ENCODE measurements at regions not wholly inside any gene's neighbourhood (a gene's known extent, or its start where the extent isn't known, plus 50 kb on each side); places are given as distances from the start of the nearest gene placed in this dataset.

GRCh38 chr5:81855591-81855990 lies 104.7 kb upstream of the SSBP2 start:
- TF ChIP-seq CTCF (IDR thresholded peaks at IDR 0.05) (no peak), POLR2A (IDR thresholded peaks at IDR 0.05) (no peak)

Measured in testis (tissue), 2 donors.